OCI-LY7 (cell line): ENCODE measurements at regions not wholly inside any gene's neighbourhood (a gene's known extent, or its start where the extent isn't known, plus 50 kb on each side); places are given as distances from the start of the nearest gene placed in this dataset.

Source experiments
- EZH2phosphoT487 ChIP-seq: fragments of 200-600 bp; sonication (generic); IDR thresholded peaks from 2 replicates; pipeline ENCODE4 v1.6.1; 2018; ENCODE audit warnings: low read depth, borderline replicate concordance, mild to moderate bottlenecking, mixed run types, antibody characterized with exemption, low read length, moderate library complexity, mixed read lengths
- TF ChIP-seq, protein P1 (sequence below): fragments of 200-600 bp; sonication (generic); conservative IDR thresholded peaks from 2 replicates; pipeline ENCODE4 v1.5.1; 2014; ENCODE audit warnings: mild to moderate bottlenecking, antibody characterized with exemption, low read length, moderate library complexity, mixed read lengths

DNA sequence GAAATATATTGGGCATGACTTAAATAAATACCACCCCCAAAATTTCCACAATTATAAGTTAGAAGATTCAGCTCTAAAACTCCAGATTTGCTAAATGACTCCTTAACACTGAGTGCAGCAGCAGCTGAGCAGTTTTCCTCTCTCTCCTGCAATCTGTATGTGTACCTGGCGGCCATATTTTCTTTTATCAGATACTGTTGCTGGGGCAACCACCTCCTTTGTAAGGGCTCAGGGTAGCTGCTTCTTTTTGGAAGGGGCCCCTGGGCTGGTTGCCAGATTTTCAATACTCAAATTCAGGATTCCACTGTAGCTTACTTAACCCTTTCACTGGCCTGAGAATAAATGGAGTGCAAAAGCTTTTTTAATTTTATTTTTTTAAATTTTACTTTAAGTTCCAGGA is 197.0 kb downstream of the TAF11L14 start:
- TF ChIP-seq, protein P1, sequence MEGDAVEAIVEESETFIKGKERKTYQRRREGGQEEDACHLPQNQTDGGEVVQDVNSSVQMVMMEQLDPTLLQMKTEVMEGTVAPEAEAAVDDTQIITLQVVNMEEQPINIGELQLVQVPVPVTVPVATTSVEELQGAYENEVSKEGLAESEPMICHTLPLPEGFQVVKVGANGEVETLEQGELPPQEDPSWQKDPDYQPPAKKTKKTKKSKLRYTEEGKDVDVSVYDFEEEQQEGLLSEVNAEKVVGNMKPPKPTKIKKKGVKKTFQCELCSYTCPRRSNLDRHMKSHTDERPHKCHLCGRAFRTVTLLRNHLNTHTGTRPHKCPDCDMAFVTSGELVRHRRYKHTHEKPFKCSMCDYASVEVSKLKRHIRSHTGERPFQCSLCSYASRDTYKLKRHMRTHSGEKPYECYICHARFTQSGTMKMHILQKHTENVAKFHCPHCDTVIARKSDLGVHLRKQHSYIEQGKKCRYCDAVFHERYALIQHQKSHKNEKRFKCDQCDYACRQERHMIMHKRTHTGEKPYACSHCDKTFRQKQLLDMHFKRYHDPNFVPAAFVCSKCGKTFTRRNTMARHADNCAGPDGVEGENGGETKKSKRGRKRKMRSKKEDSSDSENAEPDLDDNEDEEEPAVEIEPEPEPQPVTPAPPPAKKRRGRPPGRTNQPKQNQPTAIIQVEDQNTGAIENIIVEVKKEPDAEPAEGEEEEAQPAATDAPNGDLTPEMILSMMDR, result no peak
- TF ChIP-seq EZH2phosphoT487, result no peak
